ENCODE measurements at regions not wholly inside any gene's neighbourhood (a gene's known extent, or its start where the extent isn't known, plus 50 kb on each side); places are given as distances from the start of the nearest gene placed in this dataset.

DNA sequence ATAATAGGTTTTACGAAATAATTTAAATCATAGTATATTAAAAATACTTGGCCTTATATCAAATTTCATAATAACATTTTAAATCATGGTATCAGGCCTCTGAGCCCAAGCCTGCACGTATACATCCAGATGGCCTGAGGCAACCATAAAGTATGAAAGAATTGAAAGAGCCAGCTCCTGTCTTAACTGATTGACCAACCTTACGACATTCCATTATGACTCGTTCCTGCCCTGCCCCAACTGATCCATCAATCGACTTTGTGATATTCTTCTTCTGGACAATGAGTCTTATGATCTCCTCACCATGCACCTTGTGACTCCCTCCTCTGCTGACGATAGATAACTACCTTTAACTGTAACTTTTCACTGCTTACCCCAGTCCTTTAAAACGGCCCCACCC, 545.0 kb downstream of the MTRR start:
- Histone ChIP-seq H3K27me3 (replicated peaks; ENCODE audit: insufficient read depth) (no peaks in the 10 kb centered on the region), H3K4me3 (no peak overlapping the region), H3K36me3 (no peaks in the 10 kb centered on the region), H3K27ac (no peak overlapping the region), H3K4me1 (ENCODE audit: control insufficient read depth in 1 of 2, low read depth in 2 of 2) (no peaks in the 10 kb centered on the region), H3K9me3 (no peaks in the 10 kb centered on the region)
- no peak for ATAC-seq (ENCODE audit: insufficient number of reproducible peaks, low FRiP score, low read depth)
- no peak for DNase-seq (ENCODE audit: low spot score)
- TF ChIP-seq, protein P1, sequence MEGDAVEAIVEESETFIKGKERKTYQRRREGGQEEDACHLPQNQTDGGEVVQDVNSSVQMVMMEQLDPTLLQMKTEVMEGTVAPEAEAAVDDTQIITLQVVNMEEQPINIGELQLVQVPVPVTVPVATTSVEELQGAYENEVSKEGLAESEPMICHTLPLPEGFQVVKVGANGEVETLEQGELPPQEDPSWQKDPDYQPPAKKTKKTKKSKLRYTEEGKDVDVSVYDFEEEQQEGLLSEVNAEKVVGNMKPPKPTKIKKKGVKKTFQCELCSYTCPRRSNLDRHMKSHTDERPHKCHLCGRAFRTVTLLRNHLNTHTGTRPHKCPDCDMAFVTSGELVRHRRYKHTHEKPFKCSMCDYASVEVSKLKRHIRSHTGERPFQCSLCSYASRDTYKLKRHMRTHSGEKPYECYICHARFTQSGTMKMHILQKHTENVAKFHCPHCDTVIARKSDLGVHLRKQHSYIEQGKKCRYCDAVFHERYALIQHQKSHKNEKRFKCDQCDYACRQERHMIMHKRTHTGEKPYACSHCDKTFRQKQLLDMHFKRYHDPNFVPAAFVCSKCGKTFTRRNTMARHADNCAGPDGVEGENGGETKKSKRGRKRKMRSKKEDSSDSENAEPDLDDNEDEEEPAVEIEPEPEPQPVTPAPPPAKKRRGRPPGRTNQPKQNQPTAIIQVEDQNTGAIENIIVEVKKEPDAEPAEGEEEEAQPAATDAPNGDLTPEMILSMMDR (IDR thresholded peaks at IDR 0.05) = no peak

DNA sequence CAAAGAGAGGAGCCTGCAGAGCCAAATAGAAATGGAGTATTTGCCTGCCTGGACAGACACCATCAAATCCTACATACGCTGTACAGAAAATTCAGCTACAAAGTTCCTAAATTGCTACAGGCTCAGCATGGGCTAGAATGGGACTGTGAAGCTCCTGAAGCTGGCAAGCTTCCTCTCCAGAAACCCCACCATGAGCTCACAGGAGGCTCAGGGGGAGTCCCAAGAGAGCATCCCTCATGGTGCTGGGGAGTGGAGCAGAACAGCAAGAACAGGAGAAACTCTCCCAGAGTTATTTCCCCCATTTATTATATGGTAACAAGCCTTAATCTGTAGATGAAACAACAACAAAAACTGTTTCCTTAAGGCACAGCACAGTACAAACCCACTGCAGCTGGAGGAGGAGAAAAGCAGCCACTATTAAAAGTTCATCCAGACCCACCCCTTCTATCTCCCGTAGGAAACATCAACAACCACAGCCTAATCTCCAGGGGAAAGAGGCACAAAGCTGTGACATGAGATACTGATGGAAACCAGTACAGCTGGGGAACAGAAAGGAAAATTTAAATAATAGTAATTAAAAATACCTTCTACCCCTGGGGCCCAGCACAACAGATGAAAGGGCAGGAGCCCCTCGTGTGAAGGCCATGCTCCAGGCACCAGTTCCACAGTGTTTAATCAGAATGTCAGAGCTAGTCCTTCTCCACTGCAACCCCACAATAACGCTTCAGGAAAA, 548.5 kb downstream of the MTRR start:
- no peak overlapping the region for H3K4me3 ChIP-seq
- DNase-seq (ENCODE audit: low spot score) (no peak), ATAC-seq (ENCODE audit: insufficient number of reproducible peaks, low FRiP score, low read depth) (no peak)
- no peaks in the 10 kb centered on the region for H3K4me1 ChIP-seq (ENCODE audit: control insufficient read depth in 1 of 2, low read depth in 2 of 2)
- TF ChIP-seq, protein P1 (IDR thresholded peaks at IDR 0.05) = no peak
- H3K9me3 ChIP-seq = no peaks in the 10 kb centered on the region
- no peak overlapping the region for H3K27ac ChIP-seq
- H3K36me3 ChIP-seq = no peaks in the 10 kb centered on the region
- H3K27me3 ChIP-seq (replicated peaks; ENCODE audit: insufficient read depth) = no peaks in the 10 kb centered on the region

DNA sequence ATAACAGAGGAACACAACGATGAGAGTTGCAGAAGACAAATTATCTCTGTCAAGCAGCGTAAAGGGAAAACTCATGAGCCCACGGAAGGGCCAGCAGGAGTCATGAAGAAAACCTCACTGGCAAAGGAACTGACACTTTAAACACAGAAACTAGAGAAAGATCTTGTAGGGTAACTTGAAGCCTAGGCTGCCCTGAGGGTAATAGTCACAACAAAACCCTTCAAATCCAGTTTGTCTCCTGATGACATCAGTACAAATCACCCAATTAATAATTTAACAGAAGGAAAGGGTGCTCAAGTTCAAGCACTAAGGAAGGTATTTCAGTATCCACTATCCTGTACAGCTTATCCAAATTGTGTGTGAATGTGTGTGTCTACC, 549.1 kb downstream of the MTRR start:
- H3K27ac ChIP-seq = no peak overlapping the region
- no peaks in the 10 kb centered on the region for H3K9me3 ChIP-seq
- no peak overlapping the region for H3K4me3 ChIP-seq
- TF ChIP-seq, protein P1 (IDR thresholded peaks at IDR 0.05) = no peak
- H3K27me3 ChIP-seq (replicated peaks; ENCODE audit: insufficient read depth) = no peaks in the 10 kb centered on the region
- ATAC-seq (ENCODE audit: insufficient number of reproducible peaks, low FRiP score, low read depth) = no peak
- H3K4me1 ChIP-seq (ENCODE audit: control insufficient read depth in 1 of 2, low read depth in 2 of 2) = no peaks in the 10 kb centered on the region
- no peak for DNase-seq (ENCODE audit: low spot score)
- H3K36me3 ChIP-seq = no peaks in the 10 kb centered on the region

DNA sequence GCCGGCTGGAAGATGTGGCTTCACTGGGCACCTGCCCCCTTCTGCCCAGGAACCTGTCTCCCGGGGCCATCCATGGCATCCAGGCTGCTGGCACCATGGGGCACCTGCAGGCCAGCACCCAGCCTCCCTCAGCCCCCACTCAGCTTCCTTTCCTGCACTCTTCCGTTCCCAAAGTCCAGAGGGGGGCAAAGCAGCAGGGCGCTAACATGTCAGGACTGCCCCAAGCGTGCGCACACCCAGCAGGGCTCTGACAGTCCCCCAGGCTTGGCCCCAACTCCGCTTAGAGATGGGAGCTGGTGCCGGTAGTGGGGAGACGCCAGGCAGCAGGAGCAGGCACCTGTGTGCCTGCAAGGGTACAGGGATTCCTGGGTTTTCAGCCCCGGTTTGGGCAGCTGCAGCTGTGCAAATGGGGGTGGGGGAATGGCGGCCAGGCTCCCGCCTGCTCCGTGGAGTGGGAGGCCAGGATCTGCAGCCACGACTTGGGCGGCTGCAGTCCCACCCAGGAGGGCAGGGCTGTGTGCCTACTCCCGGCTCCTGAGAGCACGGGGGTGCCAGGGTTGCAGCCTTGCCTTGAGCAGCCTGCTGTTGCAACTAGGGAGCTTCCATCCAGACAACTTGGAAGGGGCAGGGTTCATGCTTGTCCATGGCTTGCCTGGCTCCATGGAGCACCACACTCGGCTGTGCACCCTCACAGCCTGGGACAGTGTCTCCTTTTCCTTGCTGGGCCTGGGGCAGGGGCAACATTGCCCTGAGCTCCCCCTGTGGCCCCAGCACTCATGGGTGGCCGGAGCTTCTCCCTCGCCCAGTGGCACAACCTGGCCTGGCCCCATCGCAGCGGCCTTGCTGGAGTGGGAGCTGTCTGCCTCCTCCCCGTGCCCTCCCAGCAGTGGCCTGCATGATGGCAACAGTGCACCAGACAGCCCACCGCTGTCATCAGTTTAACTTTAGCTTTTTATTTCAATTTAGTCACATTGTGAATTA, 561.1 kb downstream of the MTRR start:
- Histone ChIP-seq H3K4me1 (ENCODE audit: control insufficient read depth in 1 of 2, low read depth in 2 of 2) (no peaks in the 10 kb centered on the region), H3K27ac (no peak overlapping the region), H3K36me3 (no peaks in the 10 kb centered on the region), H3K9me3 (no peaks in the 10 kb centered on the region), H3K4me3 (no peak overlapping the region), H3K27me3 (replicated peaks; ENCODE audit: insufficient read depth) (no peaks in the 10 kb centered on the region)
- TF ChIP-seq, protein P1 (IDR thresholded peaks at IDR 0.05) = no peak
- DNase-seq (ENCODE audit: low spot score) (no peak), ATAC-seq (ENCODE audit: insufficient number of reproducible peaks, low FRiP score, low read depth) (no peak)

DNA sequence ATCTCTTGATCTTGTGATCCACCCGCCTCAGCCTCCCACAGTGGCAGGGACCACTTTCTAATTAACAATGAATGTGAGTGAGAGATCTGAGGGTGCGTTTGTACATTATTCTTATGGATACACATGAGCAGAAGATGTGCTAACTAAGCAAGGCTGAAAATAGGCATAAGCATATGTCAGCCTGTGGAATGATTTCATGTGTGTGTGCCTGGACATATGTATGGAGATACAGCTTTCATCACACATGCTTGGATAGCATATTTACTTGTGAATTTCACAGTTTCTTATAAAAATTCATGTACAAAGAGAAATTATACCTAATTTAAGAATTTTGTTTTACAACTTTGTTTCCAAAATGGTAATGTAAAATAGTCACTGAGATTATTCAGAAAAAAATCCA, 565.6 kb downstream of the MTRR start:
- ATAC-seq (ENCODE audit: insufficient number of reproducible peaks, low FRiP score, low read depth) (no peak), DNase-seq (ENCODE audit: low spot score) (no peak)
- Histone ChIP-seq H3K9me3 (no peaks in the 10 kb centered on the region), H3K4me3 (no peak overlapping the region), H3K27ac (no peak overlapping the region), H3K36me3 (no peaks in the 10 kb centered on the region), H3K4me1 (ENCODE audit: control insufficient read depth in 1 of 2, low read depth in 2 of 2) (no peaks in the 10 kb centered on the region), H3K27me3 (replicated peaks; ENCODE audit: insufficient read depth) (no peaks in the 10 kb centered on the region)
- TF ChIP-seq, protein P1 (IDR thresholded peaks at IDR 0.05) = no peak

Data from thoracic aorta (tissue), 2 donors.